ENCODE measurements at regions not wholly inside any gene's neighbourhood (a gene's known extent, or its start where the extent isn't known, plus 50 kb on each side); places are given as distances from the start of the nearest gene placed in this dataset.

DNA sequence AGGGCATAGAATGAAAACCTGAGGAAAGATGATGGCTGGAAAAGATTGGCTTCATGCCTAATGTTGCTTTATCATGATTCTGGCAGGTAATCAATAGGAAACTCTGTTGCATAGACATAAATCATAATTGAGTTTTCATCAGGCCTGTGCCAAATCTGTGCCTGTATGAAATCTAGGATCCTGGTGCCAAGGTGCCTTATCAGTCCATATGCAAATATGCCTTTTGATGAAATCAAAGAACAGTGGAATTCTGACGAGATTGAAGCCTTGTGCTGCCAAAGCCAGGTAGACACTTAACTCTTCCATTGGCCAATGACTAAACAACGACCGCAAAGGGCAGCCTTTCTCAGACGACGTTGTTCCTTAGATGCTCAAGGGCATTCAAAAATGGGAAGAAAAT is 170.0 kb upstream of the CRIM1 start:
- TF ChIP-seq, protein P1, sequence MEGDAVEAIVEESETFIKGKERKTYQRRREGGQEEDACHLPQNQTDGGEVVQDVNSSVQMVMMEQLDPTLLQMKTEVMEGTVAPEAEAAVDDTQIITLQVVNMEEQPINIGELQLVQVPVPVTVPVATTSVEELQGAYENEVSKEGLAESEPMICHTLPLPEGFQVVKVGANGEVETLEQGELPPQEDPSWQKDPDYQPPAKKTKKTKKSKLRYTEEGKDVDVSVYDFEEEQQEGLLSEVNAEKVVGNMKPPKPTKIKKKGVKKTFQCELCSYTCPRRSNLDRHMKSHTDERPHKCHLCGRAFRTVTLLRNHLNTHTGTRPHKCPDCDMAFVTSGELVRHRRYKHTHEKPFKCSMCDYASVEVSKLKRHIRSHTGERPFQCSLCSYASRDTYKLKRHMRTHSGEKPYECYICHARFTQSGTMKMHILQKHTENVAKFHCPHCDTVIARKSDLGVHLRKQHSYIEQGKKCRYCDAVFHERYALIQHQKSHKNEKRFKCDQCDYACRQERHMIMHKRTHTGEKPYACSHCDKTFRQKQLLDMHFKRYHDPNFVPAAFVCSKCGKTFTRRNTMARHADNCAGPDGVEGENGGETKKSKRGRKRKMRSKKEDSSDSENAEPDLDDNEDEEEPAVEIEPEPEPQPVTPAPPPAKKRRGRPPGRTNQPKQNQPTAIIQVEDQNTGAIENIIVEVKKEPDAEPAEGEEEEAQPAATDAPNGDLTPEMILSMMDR (IDR thresholded peaks at IDR 0.05), result no peak
- TF ChIP-seq POLR2A (IDR thresholded peaks at IDR 0.05), result no peak
